TTC549 (cell line): ENCODE measurements at regions not wholly inside any gene's neighbourhood (a gene's known extent, or its start where the extent isn't known, plus 50 kb on each side); places are given as distances from the start of the nearest gene placed in this dataset.
"Not testable (repeated sequence)": the region's sequence is repeated elsewhere in the genome, so short reads cannot be mapped to it uniquely, and the experiment has no call there.

ENCODE experiments used
- FAIRE-seq: peaks from 2 replicates; lab custom pipeline; 2012; peaks lifted over from hg19 to GRCh38; lab: Jason Lieb, UNC

DNA sequence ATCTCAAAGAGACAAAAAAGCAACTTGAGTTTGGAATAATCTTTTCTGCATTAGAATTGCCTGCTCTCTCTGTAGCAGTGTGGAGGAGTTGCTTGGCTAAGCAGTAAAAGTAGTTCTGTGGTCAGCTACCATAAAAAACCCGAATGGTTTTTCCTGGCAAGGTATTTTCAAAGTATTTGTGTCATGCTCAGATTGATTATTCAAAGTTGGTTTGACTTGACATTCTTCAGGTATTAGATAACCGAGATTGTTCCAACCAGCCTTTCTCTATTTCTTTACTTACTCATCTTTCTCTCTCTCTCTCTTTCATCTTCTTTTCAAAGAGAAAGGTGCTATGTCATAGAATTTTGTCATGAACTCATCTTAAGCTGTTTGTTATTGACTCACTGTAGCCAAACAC is 404.9 kb downstream of the CPS1 start:
- no peak for FAIRE-seq

DNA sequence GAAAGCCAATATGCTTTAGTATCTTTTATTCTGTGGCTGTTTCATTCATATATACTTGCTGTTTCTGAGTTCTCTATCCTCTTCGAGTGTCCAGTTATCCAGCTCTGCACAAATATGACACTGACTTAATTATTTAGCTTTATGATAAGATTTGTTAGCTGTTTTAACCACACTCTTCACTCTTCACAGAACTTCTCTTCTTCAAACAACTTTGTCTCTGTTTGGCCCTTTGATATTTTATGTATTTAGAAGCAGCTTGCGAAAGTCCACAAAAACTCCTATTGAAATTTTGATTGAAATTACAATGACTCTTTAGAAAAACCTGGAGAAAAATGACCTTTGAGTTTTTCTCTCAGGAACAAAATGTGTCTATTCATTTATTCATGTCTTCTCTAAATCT is 407.0 kb downstream of the CPS1 start:
- no peak for FAIRE-seq

DNA sequence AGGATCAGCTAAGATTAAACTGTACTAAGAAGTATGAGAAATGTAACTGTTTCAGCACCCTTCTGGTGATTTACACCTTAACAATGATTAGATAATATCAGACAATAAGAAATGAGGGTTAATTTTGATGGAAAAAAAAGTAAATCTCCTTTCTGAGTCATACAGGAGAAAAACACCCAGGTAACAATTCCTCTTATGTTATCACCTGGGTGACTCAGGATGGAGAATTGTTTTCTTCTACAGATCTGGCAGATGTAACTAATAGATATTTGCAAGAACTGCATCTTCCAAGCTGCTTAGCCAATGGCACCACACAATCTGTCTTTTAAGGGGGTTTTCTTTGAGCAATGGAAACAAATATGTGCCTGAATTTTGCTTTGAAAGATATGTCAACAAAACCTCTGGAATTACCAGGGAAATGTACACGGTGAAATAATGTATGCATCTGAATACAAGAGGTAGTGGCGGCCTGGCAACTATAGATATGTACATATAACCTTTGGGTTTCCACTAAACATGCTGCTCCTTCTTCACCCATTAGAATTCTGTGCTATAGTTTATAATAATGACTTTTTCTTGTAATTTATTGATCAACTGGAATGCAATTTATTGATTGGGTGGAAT is 407.9 kb downstream of the CPS1 start:
- FAIRE-seq: no peak

DNA sequence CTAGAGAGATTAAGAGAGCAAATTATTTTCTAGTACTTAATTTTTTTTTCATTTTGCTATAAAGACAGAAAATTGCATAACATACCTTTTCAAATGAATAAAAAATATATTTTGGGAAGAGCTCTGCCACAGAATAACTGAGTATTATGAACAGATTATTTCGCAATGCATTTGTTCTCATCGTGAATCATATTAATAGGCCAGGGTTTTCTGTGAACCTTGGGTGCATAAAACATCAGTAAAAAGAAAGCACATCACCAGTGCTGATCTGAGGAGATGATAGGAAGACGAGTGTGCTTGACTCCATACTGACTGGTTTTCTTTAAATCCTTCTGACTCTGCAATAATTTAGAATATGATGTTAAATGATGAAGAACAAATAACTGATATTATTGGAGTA is 409.1 kb downstream of the CPS1 start:
- FAIRE-seq: no peak

DNA sequence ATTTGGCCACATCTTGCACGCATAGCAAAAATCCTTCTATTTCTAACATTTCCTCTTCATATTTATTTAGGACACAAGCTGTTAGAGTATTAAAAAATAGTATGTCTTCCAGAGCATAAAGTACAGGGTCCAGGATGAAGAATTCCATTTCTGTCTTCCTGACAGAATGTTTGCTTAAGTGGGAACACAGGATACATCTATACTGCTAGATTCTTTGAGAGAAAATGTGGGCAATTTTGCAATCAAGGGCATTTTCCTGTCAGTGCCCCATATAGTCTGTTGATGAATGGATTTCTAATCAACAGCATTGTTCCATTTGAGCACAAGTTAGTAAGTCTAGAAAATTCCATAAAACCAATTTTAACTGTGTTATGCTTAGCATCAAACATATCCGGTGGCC is 409.9 kb downstream of the CPS1 start:
- FAIRE-seq: no peak

DNA sequence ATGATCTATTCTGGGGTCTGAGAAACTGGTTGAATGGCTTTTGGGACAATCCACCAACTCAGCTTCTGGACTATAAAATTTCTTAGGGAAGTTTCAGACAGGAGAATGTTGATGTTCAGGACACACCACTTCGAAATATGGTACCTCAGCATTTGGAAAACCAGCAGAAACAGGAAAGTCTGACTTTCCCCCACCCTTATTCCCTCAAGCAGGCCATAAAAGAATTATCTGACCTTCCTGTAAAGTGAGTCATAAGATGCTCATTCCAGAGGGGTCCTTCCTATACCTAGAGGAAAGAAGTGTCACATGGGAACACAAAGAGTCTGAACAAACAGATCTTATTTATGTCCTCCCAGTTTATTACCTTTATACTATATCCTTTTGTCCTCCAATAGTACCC is 415.0 kb downstream of the CPS1 start:
- no peak for FAIRE-seq

DNA sequence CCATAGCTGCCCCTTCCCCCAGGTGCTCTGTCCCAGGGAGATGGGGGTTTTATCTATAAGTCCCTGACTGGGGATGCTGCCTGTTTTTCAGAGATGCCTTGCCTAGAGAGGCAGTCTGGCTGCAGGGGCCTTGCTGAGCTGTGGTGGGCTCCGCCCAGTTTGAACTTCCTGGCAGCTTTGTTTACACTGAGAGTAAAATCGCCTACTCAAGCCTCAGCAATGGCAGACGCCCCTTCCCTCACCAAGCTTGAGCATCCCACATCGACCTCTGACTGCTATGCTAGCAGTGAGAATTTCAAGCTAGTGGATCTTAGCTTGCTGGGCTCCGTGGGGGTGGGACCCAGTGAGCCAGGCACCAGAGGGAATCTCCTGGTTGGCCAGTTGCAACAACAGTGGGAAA is 430.4 kb downstream of the CPS1 start:
- FAIRE-seq: not testable (repeated sequence)

DNA sequence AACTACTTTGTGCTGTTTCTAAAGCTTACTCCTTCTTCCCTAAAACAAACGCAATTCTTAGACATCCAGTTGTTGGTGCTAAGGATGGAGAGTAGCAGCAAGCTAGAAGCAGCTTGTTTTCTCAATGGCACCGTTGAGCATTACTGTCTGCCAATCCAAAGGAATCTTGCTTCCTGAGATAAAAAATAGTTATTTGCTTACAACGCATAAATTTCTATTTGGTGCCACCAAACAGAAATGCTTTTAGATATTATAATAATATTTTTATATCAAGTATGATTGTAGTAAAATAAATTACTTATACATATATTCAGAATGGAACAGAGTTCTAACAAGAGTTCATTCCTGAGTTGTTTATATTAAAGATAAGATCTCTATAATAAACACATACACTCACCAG is 434.7 kb downstream of the CPS1 start:
- FAIRE-seq: no peak

DNA sequence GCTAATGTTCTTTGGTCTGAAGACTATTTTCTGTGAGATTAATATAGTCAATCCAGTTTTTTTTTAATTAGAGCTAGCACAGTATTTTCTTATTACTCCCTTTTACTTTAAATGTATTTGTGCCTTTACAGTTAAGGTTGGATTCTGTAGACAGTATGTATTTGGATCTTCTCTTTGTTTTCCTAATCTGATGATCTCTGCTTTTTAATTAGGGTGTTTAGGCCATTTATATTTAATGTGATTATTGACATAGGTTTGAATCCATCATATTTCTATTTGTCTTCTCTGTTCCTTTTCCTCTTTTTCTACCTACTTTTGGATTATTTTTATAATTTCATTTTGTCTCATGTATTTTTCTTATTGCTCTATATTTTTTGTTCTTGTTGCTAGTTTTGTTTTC is 437.7 kb downstream of the CPS1 start:
- FAIRE-seq: no peak

DNA sequence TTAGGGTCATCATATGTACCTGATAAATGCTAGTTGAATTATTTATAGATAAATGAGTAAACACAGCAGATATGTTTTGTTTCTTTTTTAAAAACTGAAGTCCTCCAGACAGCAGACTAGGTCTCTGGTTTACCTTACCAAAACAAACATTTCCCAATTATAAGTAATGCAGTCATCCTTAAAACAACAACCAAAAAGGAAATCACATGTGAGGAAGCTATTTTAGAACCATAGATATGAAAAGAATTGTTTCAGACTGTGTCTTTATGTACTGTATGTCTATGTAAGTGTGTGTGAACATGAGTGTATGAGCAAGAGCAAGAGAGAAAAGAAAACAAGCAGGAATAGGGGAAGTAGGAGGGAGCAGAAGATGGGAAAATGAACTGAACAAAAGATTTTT is 441.0 kb downstream of the CPS1 start:
- no peak for FAIRE-seq

DNA sequence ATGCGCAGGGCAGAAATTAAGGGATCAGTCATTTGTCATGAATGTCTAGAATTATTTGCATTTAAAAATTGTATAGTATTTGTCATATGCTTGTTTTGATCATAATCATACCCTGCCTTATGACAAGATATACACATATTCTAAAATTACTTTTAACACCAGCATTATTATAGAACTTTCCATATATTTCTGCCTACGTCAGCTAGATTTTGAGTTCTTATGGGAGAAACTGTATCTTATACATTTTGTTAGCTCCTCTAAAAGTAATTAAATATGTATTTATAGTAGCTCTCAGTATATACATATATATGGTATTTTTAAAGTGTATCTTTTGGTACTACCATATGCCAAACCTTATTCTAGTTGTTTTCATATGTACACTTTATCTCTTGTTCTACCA is 441.9 kb downstream of the CPS1 start:
- FAIRE-seq: no peak

DNA sequence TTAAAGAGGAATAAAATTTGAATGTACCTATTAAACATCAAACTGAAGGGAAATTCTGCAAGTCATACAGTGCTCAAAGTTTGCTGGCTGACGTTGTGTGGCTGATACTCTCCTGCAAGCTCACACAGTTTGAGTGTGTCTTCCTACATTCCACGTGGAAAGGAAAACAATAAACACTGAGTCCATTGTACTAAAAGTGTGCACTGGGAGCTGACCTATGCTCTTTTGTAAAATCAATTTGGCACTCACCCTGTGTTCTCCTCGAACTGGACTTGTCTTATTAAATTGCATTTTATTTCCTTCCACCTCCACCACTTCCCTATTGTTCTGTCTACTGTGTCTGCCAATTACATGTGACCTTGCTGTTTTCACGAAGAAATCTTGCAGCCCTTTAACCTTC is 458.0 kb downstream of the CPS1 start:
- no peak for FAIRE-seq

DNA sequence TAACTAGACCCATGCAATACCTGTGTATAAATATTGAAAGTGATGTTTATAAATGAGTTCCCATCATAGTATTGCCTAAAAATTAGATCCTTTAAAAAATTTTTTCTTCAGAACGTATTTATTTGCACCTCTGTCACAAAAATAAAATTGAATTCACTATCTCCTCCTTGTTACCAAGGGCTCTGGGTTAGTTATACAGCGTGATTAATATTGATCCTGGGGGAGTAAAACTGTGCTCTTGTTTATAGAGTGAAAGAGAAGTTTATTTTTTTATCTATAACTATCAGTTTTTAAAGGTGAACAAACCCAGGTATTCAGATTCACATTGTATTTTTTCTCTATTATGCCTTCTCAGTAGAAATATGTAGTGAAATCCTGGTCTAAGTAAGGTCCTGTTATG is 458.5 kb downstream of the CPS1 start:
- no peak for FAIRE-seq

DNA sequence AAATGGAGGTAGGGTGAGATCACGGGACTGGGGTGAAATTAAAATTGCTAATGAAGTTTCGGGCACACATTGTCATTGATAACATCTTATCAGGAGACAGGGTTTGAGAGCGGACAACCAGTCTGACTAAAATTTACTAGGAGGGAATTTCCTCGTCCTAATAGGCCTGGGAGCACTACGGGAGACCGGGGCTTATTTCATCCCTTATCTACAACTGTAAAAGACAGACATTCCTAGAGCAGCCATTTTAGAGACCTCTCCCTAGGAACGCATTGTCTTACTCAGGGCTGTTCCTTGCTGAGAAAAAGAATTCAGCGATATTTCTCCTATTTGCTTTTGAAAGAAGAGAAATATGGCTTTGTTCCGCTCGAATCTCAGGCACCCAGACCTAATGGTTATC is 468.7 kb downstream of the CPS1 start:
- FAIRE-seq: not testable (repeated sequence)

DNA sequence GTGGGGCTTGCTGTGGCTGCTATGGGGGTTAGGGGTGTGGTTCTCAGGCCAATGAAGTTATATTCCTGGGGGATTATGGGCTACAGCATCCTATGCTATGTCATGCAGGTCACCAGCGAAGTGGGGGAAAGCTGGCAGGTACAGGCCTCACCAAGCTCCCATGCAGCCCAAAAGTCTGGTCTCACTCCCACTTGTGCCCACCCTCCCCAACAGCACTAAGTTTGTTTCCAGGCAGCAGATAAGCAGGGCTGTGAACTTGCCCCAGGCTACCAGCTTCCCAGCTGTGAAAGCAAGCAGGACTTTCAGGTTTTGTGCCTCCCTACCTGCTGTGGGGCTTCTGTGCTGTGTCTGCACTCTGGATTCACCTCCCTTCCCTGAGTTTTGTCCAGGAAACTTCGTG is 469.7 kb downstream of the CPS1 start:
- FAIRE-seq: no peak

DNA sequence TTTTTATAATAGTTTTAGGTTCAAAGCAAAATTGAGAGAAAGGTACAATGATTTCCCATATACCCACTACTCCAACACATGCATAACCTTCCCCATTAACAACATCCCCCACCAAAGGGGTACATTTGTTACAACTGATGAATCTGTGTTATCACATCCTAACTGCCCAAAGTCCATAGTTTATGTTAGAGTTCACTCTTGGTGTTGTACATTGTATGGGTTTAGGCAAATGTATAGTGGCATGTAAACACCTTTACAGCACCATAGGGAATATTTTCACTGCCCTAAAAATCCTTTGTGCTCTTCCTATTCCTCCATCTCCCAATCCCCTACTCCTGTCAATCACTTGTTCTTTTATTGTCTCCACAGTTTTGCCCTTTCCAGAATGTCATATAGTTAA is 471.6 kb downstream of the CPS1 start:
- FAIRE-seq: no peak

DNA sequence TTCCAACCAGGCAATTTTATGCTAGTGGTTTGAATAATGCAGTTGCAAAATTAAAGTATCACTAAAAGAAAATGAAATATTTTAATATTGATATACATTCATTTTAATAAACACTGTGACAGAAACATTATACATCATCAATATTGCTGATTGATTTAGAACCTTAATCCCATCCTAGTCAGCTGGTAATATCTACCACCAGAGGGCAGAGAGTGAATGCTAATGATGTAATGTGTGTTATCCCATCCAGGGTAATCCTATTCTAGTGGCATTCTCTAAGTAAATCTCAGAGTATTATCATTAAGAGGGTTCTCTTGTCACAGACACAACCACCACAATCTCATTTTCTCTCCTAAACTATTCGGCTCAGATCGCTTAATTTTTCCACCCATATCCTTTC is 477.4 kb downstream of the CPS1 start:
- FAIRE-seq: no peak

DNA sequence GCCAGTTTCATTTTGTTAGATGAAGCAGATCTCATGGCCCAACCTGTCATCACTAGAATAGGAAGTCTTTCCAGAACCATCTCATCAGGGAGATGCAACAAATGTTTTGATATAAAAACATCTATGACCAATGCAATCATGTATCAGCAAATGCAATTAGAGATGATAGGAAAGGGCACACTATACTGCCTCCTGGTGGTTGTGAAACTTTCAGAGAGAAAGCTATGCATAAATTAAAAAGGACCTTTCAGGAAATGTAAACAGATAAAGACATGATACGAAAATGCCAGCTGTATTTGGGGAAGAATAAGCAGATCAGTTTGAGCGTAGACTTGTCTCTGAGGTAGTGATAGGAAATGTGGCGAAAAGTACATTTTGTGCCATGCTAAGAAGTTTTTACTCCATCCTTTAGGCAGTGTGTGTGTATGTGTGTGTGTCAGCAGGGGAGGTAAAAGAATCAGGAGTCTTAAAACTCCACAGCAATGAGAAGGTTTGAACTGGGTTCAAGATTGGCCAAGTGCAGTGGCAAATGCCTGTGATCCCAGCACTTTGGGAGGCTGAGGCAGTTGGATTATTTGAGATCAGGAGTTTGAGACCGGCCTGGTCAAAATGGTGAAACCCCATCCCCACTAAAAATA is 479.3 kb downstream of the CPS1 start:
- FAIRE-seq: no peak

DNA sequence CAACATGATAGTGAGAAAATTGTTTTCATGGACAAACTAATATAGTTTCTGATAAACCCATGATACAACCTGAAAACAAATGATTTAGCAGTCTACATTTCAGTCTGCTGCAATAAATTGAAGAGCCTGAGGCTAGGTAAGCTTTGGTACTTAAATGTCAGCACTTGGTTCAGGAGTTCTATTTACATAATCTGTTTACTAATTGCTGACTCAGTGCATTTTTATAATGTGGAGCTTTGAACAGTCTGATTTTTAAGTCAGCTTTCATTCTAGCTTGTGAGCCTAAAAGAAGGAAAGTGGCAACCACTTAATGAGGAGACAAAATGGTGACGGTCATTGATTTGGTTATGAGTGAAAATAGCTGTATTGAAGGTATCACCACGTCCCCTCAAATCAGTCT is 488.6 kb downstream of the CPS1 start:
- no peak for FAIRE-seq

DNA sequence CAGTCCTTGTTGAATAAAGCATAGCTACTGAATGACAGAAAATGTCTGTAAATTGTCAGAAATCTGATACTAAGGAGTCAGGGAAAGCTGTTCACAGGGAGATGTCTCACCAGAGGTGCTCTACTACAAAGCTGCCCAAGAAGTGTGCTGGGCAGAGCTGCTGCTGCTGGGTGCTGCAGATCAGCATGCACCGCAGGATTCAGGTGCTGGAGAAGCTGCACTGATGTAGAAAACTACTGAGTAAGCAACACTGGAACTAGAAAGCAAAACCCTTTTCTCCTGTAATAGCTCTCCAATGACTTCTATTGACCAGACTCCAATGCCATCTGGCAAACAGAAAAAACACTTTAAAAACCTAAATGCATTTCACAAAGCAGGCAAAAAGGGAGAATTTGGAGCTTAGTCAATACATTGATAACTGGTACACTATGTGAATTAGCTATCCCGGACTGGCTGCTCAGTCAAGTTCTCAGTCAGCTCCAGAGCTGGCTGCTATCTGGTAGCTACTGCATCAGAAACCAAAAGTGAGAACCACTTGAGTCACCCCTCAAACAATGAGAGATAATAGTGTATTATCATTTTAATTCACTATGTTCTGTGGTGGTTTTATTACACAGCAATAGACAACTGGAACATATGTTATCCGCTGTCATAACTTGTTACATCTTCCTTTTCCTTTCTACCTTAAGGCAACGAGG is 493.1 kb downstream of the CPS1 start:
- FAIRE-seq: no peak

DNA sequence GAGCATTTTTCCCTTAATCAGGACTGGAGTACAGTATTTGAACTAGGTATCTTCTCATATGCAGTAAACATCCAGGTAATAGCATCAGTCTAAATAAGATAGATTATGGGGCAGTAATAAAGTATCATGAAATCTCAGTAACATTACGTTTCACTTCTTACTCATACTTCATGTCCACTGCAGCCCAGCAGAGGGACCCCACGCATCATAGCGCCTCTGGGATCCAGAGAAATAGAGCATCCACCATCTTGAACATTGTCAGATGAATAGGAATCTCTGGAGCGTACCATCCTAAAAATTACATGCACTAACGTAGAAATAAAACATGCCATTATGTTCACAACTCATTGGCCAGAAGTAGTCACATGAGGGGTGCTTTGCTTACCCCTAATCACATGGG is 499.0 kb downstream of the CPS1 start:
- no peak for FAIRE-seq

DNA sequence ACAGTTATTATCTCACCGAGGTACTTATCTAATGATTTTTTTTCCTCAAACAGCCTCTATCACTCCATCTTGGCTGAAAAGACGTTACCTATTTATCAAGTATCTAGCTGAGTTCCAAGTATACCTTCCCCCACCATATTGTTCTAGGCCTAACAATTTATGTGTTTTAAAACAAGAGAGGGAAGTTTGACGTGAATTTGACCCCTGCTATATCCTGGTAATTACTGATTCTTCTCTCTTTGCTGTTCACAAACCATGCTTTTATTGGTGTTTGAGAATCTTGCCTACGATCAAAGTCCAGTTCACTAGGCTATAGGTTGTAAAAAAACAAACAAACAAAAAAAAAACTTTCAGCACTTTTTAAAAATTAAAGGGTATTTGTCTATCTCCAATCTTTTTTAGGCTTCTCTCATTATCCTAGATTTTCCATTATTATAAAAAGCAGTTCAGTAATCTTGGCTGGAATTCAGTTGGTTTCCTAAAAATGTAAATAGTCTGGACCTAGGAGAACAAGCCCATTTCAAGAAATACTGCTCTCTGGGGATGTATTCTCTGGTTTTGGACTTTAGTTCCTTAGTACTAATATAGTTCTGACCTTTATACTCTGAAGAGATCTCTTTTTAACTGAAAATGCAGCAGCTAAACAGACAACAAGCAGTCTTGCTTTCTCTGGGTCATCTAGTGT is 505.4 kb downstream of the CPS1 start:
- no peak for FAIRE-seq

DNA sequence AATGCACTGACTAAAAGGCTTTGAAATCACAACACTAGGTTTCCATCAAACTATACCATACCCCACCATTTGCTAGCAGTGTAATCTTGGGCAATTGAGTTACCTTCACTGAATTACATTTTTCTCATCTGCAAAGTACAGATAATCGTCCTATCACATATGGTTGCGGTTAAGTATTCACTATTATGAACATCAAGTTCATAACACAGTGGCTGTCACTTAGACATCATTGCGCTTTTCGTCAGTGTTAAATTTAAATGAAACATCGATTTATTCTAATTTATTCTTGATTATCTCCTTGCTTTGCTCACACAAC is 505.9 kb downstream of the CPS1 start:
- no peak for FAIRE-seq

DNA sequence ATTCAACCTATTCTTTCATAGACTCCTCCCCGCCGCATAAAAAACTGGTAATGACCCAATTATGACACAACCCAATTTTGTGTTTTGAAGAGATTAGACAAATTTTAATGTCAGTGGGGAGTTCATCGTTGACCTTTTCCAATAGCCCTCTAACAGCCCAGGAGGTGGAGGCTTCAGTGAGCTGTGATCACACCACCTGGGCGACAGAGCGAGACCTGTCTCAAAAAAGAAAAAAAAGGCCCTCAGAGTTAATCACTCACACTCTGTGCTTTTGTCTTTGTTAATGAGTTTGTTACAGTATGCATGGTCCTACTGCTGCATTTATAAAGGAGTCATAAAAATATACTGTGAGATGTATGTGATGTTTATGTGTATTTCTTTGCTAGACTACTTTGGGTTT is 510.6 kb downstream of the CPS1 start:
- FAIRE-seq: no peak
